ENCODE measurements at regions not wholly inside any gene's neighbourhood (a gene's known extent, or its start where the extent isn't known, plus 50 kb on each side); places are given as distances from the start of the nearest gene placed in this dataset.

- TF ChIP-seq EZH2phosphoT487 (IDR thresholded peaks at IDR 0.05; ENCODE audit: insufficient read depth, low read depth), result no peak
- no peak for TF ChIP-seq EZH2 (IDR thresholded peaks at IDR 0.05; ENCODE audit: insufficient read depth, poor library complexity, severe bottlenecking)
Observed at GRCh38 chr5:102119252-102119651, 176.8 kb downstream of the SLCO4C1 start.

Measured in GM23248 (cell line).